HepG2 (cell line): ENCODE measurements at regions not wholly inside any gene's neighbourhood (a gene's known extent, or its start where the extent isn't known, plus 50 kb on each side); places are given as distances from the start of the nearest gene placed in this dataset.

ENCODE experiments used
- ATAC-seq: fragments of 200-7000 bp; cut with Tn5 transposase; 3 replicates; pipeline ENCODE4 v1.9.1; 2020; ENCODE audit warnings: mild to moderate bottlenecking, moderate library complexity
- BruUV-seq: library from RNA; stranded (reverse); fragments of 400-500 nt; replicated peaks from 2 replicates; lab custom pipeline; 2021; lab: Mats Ljungman, UMichigan
- CTCF ChIA-PET: fragments of 300-600 bp; formaldehyde crosslinking; extraction: SDS; loops from one replicate; lab custom pipeline; 2021; ENCODE audit warnings: low total read pairs, inconsistent platforms, low intra/inter-chr PET ratio; lab: Yijun Ruan, JAX
- POLR2A ChIA-PET: fragments of 350-600 bp; sonication (Branson Sonifier 250); formaldehyde crosslinking; loops from one replicate; lab custom pipeline; 2020; ENCODE audit warnings: antibody characterized with exemption, inconsistent platforms; lab: Yijun Ruan, JAX
- DNase-seq: peaks from one replicate; pipeline ENCODE4 v3.0.0-alpha.2; 2015; ENCODE audit warnings: low spot score
- FAIRE-seq: peaks from 3 replicates; lab custom pipeline; 2011; peaks lifted over from hg19 to GRCh38; lab: Jason Lieb, UNC
- H2AFZ ChIP-seq: one replicate; pipeline ENCODE4 v1.6.1; 2011; ENCODE audit warnings: low read length, inconsistent platforms
- H3K27ac ChIP-seq: fragments of 300-600 bp; 3 replicates; pipeline ENCODE4 v1.8.0; 2011; ENCODE audit warnings: mixed run types, mild to moderate bottlenecking, mixed read lengths, low read length, inconsistent platforms; ENCODE audit not compliant: insufficient read depth; ENCODE audit errors: extremely low read length
- H3K27me3 ChIP-seq, 2 experiments: fragments of 200-600 bp in 1 of 2; 2 replicates in 1 of 2; 3 replicates in 1 of 2; pipeline versions ENCODE4 v1.6.0 to v1.8.0; 2011; ENCODE audit warnings: low read length in 2 of 2, mild to moderate bottlenecking in 2 of 2, moderate library complexity in 2 of 2, inconsistent platforms in 1 of 2; ENCODE audit not compliant: insufficient read depth in 2 of 2, control insufficient read depth in 1 of 2
- H3K36me3 ChIP-seq, 2 experiments: fragments of 200-600 bp in 1 of 2; replicated peaks in 1 of 2; 2 replicates in 1 of 2; 3 replicates in 1 of 2; pipeline versions ENCODE4 v1.5.1 to v1.8.0; 2011; ENCODE audit warnings: low read length in 2 of 2, inconsistent platforms in 1 of 2; ENCODE audit not compliant: insufficient read depth in 2 of 2, control insufficient read depth in 1 of 2
- H3K4me1 ChIP-seq: 2 replicates; pipeline ENCODE4 v1.5.1; 2012; ENCODE audit warnings: low read length, inconsistent platforms; ENCODE audit not compliant: insufficient read depth
- H3K4me2 ChIP-seq: 2 replicates; pipeline ENCODE4 v1.6.0; 2011; ENCODE audit warnings: low read depth, low read length, inconsistent platforms
- H3K4me3 ChIP-seq, 3 experiments: fragments of 200-600 bp in 1 of 3; sonication (generic), shearing (Covaris generic) in 1 of 3; replicated peaks in 1 of 3; 2 replicates each; pipeline ENCODE4 v1.5.1; 2011 to 2016; ENCODE audit warnings: low read length in 3 of 3, inconsistent platforms in 2 of 3, low read depth in 2 of 3, mild to moderate bottlenecking in 2 of 3, control low read depth in 1 of 3, mixed read lengths in 1 of 3; ENCODE audit not compliant: insufficient read depth in 1 of 3
- H3K79me2 ChIP-seq: one replicate; pipeline ENCODE4 v1.6.1; 2011; ENCODE audit warnings: low read length, inconsistent platforms; ENCODE audit not compliant: insufficient read depth
- H3K9ac ChIP-seq: 2 replicates; pipeline ENCODE4 v1.6.0; 2011; ENCODE audit warnings: mild to moderate bottlenecking, low read depth, low read length, inconsistent platforms; ENCODE audit not compliant: insufficient read depth
- H3K9me3 ChIP-seq: 2 replicates; pipeline ENCODE4 v1.5.1; 2012; ENCODE audit warnings: mild to moderate bottlenecking, low read length
- H4K20me1 ChIP-seq: 2 replicates; pipeline ENCODE4 v1.6.0; 2011; ENCODE audit warnings: inconsistent platforms, mild to moderate bottlenecking, low read length, moderate library complexity; ENCODE audit not compliant: insufficient read depth
- DNMT1 ChIP-seq: sonication (generic); formaldehyde crosslinking; IDR thresholded peaks from 2 replicates; pipeline ENCODE4 v1.5.1; 2020; ENCODE audit warnings: mild to moderate bottlenecking, missing genetic modification reagents
- EP300 ChIP-seq, 3 experiments: sonication (generic) in 1 of 3; formaldehyde crosslinking in 1 of 3; IDR thresholded peaks; 2 replicates each; pipeline versions ENCODE4 v1.5.1 to v1.6.1; 2011 to 2020; ENCODE audit warnings: low read depth in 2 of 3, low read length in 2 of 3, borderline replicate concordance in 1 of 3, improper control_type of control experiment in 1 of 3, mild to moderate bottlenecking in 1 of 3, missing genetic modification reagents in 1 of 3, moderate library complexity in 1 of 3
- GMEB2 ChIP-seq: IDR thresholded peaks from 2 replicates; pipeline ENCODE4 v1.6.1; 2016; ENCODE audit warnings: missing biosample characterization, missing genetic modification reagents, low read depth
- HNF4A ChIP-seq: sonication (generic); formaldehyde crosslinking; IDR thresholded peaks from 2 replicates; pipeline ENCODE4 v1.4.0; 2020; ENCODE audit warnings: missing genetic modification reagents
- NFKBIZ ChIP-seq: IDR thresholded peaks from 2 replicates; pipeline ENCODE4 v1.6.1; 2018; ENCODE audit warnings: missing genetic modification reagents, missing compliant biosample characterization
- PAXIP1 ChIP-seq: sonication (generic); formaldehyde crosslinking; conservative IDR thresholded peaks from 2 replicates; pipeline ENCODE4 v1.4.0; 2020; ENCODE audit warnings: mild to moderate bottlenecking, missing genetic modification reagents, moderate library complexity
- SRSF1 ChIP-seq: fragments of 200-400 bp; formaldehyde crosslinking; optimal IDR thresholded peaks from 2 replicates; pipeline ENCODE3; 2017; ENCODE audit warnings: mild to moderate bottlenecking, low read depth, low read length, moderate library complexity
- TFDP1 ChIP-seq: IDR thresholded peaks from 2 replicates; pipeline ENCODE4 v1.6.1; 2016; ENCODE audit warnings: missing compliant biosample characterization, missing genetic modification reagents, borderline replicate concordance
- THAP11 ChIP-seq: IDR thresholded peaks from 2 replicates; pipeline ENCODE4 v1.6.1; 2016; ENCODE audit warnings: missing biosample characterization, missing genetic modification reagents
- ZNF256 ChIP-seq: sonication (generic); formaldehyde crosslinking; conservative IDR thresholded peaks from 2 replicates; pipeline ENCODE4 v1.4.0; 2020; ENCODE audit warnings: missing genetic modification reagents
- ZNF615 ChIP-seq: sonication (generic); formaldehyde crosslinking; IDR thresholded peaks from 2 replicates; pipeline ENCODE4 v1.5.0; 2020; ENCODE audit warnings: mild to moderate bottlenecking, missing genetic modification reagents, borderline replicate concordance
- ZNF670 ChIP-seq: sonication (generic); formaldehyde crosslinking; IDR thresholded peaks from 2 replicates; pipeline ENCODE4 v1.8.0; 2022; ENCODE audit warnings: mild to moderate bottlenecking, missing genetic modification reagents, borderline replicate concordance
- ZNF781 ChIP-seq: sonication (generic); formaldehyde crosslinking; IDR thresholded peaks from 2 replicates; pipeline ENCODE4 v1.5.1; 2020; ENCODE audit warnings: borderline replicate concordance, mild to moderate bottlenecking, missing genetic modification reagents; ENCODE audit errors: not compliant biosample characterization
- ZSCAN25 ChIP-seq: sonication (generic); formaldehyde crosslinking; IDR thresholded peaks from 2 replicates; pipeline ENCODE4 v1.8.0; 2022; ENCODE audit warnings: mild to moderate bottlenecking, missing genetic modification reagents
- ZSCAN9 ChIP-seq: IDR thresholded peaks from 2 replicates; pipeline ENCODE4 v1.6.1; 2016; ENCODE audit warnings: borderline replicate concordance
- WGBS: methylation state at CpG from one replicate; pipeline ENCODE4 v1.1.6; 2017; ENCODE audit warnings: low lambda C conversion rate; 5-methylcytosine and 5-hydroxymethylcytosine counted together
- in situ Hi-C: cut with HindIII; loops from 2 replicates; pipeline ENCODE4 v1.10.0; 2017; ENCODE audit warnings: low pct_unique_long_range_greater_than_20kb; ENCODE audit not compliant: extremely low pct_ligation_motif_present
- intact Hi-C: fragments of 100-400 bp; cut with micrococcal nuclease; formaldehyde crosslinking; loops from one replicate; pipeline ENCODE4 v1.10.0; 2022; ENCODE audit not compliant: unreplicated experiment

GRCh38 chr17:10956821-10957220, 118.9 kb upstream of the PIRT start:
- no peaks in the 10 kb centered on the region for H3K9me3 ChIP-seq
- no peaks in the 10 kb centered on the region for H3K36me3 ChIP-seq
- no peak overlapping the region for H2AFZ ChIP-seq
- DNase-seq (no peak), ATAC-seq (no peak), FAIRE-seq (no peak)
- CTCF ChIA-PET: no interaction called here
- no peak overlapping the region for H3K9ac ChIP-seq
- H3K4me3 ChIP-seq: no peak overlapping the region
- H3K79me2 ChIP-seq: no peaks in the 10 kb centered on the region
- POLR2A ChIA-PET: no interaction called here
- no peak overlapping the region for H3K4me2 ChIP-seq
- in situ Hi-C loops: no loop called here
- no peaks in the 10 kb centered on the region for H3K4me1 ChIP-seq
- WGBS: 0% methylated on average over 1 of the region's 1 CpG
- intact Hi-C loops: no loop called here
- no peak overlapping the region for H3K27ac ChIP-seq
- BruUV-seq: no TSS peak
- H3K27me3 ChIP-seq: no peaks in the 10 kb centered on the region
- H4K20me1 ChIP-seq: no peaks in the 10 kb centered on the region
- no peak for TF ChIP-seq THAP11 (CRISPR knock-in tag)
- no peak for TF ChIP-seq NFKBIZ (CRISPR knock-in tag)
- TF ChIP-seq ZNF256: no peak
- TF ChIP-seq ZSCAN9: no peak
- no peak for TF ChIP-seq PAXIP1
- no peak for TF ChIP-seq ZNF670
- TF ChIP-seq SRSF1: no peak
- TF ChIP-seq GMEB2 (CRISPR knock-in tag): no peak
- TF ChIP-seq ZNF781: no peak
- TF ChIP-seq ZSCAN25: no peak
- TF ChIP-seq ZNF615: no peak
- TF ChIP-seq DNMT1 (CRISPR knock-in tag): no peak
- TF ChIP-seq TFDP1 (CRISPR knock-in tag): no peak
- no peak for TF ChIP-seq EP300 (IDR thresholded peaks at IDR 0.05; ENCODE audit: low read depth in 2 of 2, low read length in 2 of 2)
- no peak for TF ChIP-seq EP300 (CRISPR knock-in tag; IDR thresholded peaks at IDR 0.05; ENCODE audit: borderline replicate concordance)
- no peak for TF ChIP-seq HNF4A (CRISPR knock-in tag)
